ENCODE measurements at regions not wholly inside any gene's neighbourhood (a gene's known extent, or its start where the extent isn't known, plus 50 kb on each side); places are given as distances from the start of the nearest gene placed in this dataset.

GRCh38 chr2:23312996-23313606 lies 71.9 kb upstream of the KLHL29 start:
- no peaks in the 10 kb centered on the region for H3K36me3 ChIP-seq (ENCODE audit: control insufficient read depth, low read length)
- no peaks in the 10 kb centered on the region for H3K4me1 ChIP-seq (ENCODE audit: control insufficient read depth, low read length)
- no peak overlapping the region for H3K27ac ChIP-seq (ENCODE audit: low read depth, low read length)
- TF ChIP-seq EZH2phosphoT487 (IDR thresholded peaks at IDR 0.05; ENCODE audit: borderline replicate concordance, low read length) (no peak), CTCF (IDR thresholded peaks at IDR 0.05; ENCODE audit: low read depth, low read length, poor library complexity, severe bottlenecking) (peak; percentile 90)
- no peaks in the 10 kb centered on the region for H3K9me3 ChIP-seq (ENCODE audit: control insufficient read depth, insufficient read depth, low read length)
- no peaks in the 10 kb centered on the region for H3K27me3 ChIP-seq (ENCODE audit: control insufficient read depth, low read length)
- no peaks in the 10 kb centered on the region for H4K20me1 ChIP-seq (ENCODE audit: control insufficient read depth, insufficient read depth, low read depth, low read length)
- H3K4me3 ChIP-seq (ENCODE audit: low read length), result no peak overlapping the region
- no peaks in the 10 kb centered on the region for H3K9me2 ChIP-seq (replicated peaks; ENCODE audit: control insufficient read depth, low read length)
- H3K4me2 ChIP-seq (ENCODE audit: low read length), result no peak overlapping the region
- H3K79me2 ChIP-seq (ENCODE audit: control insufficient read depth, low read length), result no peaks in the 10 kb centered on the region
- H3F3A ChIP-seq (ENCODE audit: control insufficient read depth, insufficient read depth), result no peaks in the 10 kb centered on the region

- Histone ChIP-seq H3K36me3 (ENCODE audit: control insufficient read depth, low read length) (no peaks in the 10 kb centered on the region), H3K79me2 (ENCODE audit: control insufficient read depth, low read length) (no peaks in the 10 kb centered on the region), H3K4me2 (ENCODE audit: low read length) (no peak overlapping the region), H3K4me3 (ENCODE audit: low read length) (no peak overlapping the region), H3K27me3 (ENCODE audit: control insufficient read depth, low read length) (no peaks in the 10 kb centered on the region), H3F3A (ENCODE audit: control insufficient read depth, insufficient read depth) (no peaks in the 10 kb centered on the region), H3K9me2 (replicated peaks; ENCODE audit: control insufficient read depth, low read length) (no peaks in the 10 kb centered on the region), H3K9me3 (ENCODE audit: control insufficient read depth, insufficient read depth, low read length) (no peaks in the 10 kb centered on the region), H3K4me1 (ENCODE audit: control insufficient read depth, low read length) (no peaks in the 10 kb centered on the region), H3K27ac (ENCODE audit: low read depth, low read length) (no peak overlapping the region), H4K20me1 (ENCODE audit: control insufficient read depth, insufficient read depth, low read depth, low read length) (no peaks in the 10 kb centered on the region)
- TF ChIP-seq EZH2phosphoT487 (IDR thresholded peaks at IDR 0.05; ENCODE audit: borderline replicate concordance, low read length) (no peak), CTCF (IDR thresholded peaks at IDR 0.05; ENCODE audit: low read depth, low read length, poor library complexity, severe bottlenecking) (no peak)
Measured at GRCh38 chr2:23314687-23315086, 70.3 kb upstream of the KLHL29 start.

DNA sequence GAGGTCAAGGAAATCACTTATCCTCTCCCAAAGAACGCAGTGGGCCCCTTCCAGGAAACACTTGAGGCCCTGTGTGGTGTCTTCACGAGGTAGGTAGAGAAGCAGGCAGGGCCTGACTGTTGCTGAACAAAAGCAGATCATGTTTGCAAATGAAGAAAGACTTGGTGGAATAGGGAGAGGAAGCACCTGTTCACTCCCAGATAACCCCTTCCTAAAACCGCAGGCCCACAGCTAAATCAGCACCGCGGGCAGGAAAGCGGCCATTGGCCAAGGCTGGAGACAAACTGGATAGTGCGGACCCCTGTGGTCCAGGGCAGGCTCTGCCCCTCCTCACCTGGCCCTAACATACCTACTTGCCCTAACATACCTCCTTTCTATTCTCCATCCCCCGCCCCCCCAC lies 64.9 kb upstream of the KLHL29 start:
- no peaks in the 10 kb centered on the region for H3K9me2 ChIP-seq (replicated peaks; ENCODE audit: control insufficient read depth, low read length)
- no peak overlapping the region for H3K27ac ChIP-seq (ENCODE audit: low read depth, low read length)
- H3F3A ChIP-seq (ENCODE audit: control insufficient read depth, insufficient read depth), result no peaks in the 10 kb centered on the region
- no peak overlapping the region for H3K4me3 ChIP-seq (ENCODE audit: low read length)
- H3K4me2 ChIP-seq (ENCODE audit: low read length), result no peak overlapping the region
- H3K36me3 ChIP-seq (ENCODE audit: control insufficient read depth, low read length), result no peaks in the 10 kb centered on the region
- H4K20me1 ChIP-seq (ENCODE audit: control insufficient read depth, insufficient read depth, low read depth, low read length), result no peaks in the 10 kb centered on the region
- no peak for TF ChIP-seq EZH2phosphoT487 (IDR thresholded peaks at IDR 0.05; ENCODE audit: borderline replicate concordance, low read length)
- no peak for TF ChIP-seq CTCF (IDR thresholded peaks at IDR 0.05; ENCODE audit: low read depth, low read length, poor library complexity, severe bottlenecking)
- no peaks in the 10 kb centered on the region for H3K4me1 ChIP-seq (ENCODE audit: control insufficient read depth, low read length)
- no peaks in the 10 kb centered on the region for H3K27me3 ChIP-seq (ENCODE audit: control insufficient read depth, low read length)
- H3K9me3 ChIP-seq (ENCODE audit: control insufficient read depth, insufficient read depth, low read length), result no peaks in the 10 kb centered on the region
- H3K79me2 ChIP-seq (ENCODE audit: control insufficient read depth, low read length), result no peaks in the 10 kb centered on the region
